ENCODE measurements at regions not wholly inside any gene's neighbourhood (a gene's known extent, or its start where the extent isn't known, plus 50 kb on each side); places are given as distances from the start of the nearest gene placed in this dataset.

- TF ChIP-seq CTCF (IDR thresholded peaks at IDR 0.05) (no peak), ESRRA (IDR thresholded peaks at IDR 0.05; ENCODE audit: borderline replicate concordance, low read length) (no peak), ELK1 (IDR thresholded peaks at IDR 0.05; ENCODE audit: low read depth, low read length) (no peak), KDM1A (IDR thresholded peaks at IDR 0.05; ENCODE audit: low read depth) (no peak), EP300 (IDR thresholded peaks at IDR 0.05) (no peak), TFCP2L1 (CRISPR knock-in tag; IDR thresholded peaks at IDR 0.05) (no peak), FOXS1 (CRISPR knock-in tag; IDR thresholded peaks at IDR 0.05) (no peak)
Measured at GRCh38 chr19:31897292-31897691, 448.1 kb upstream of the ZNF507 start (continued).

- Histone ChIP-seq H3K27ac (no peak overlapping the region), H3K4me1 (no peaks in the 10 kb centered on the region), H3K4me3 (no peak overlapping the region), H3K4me2 (no peak overlapping the region), H3K9me3 (peaks cover 18% of the 10 kb centered on the region; the same call in 2 of the 3 replicates)
- POLR2A ChIA-PET: no interaction called here
- CTCF ChIA-PET: no interaction called here
- ATAC-seq: no peak
- no peak for DNase-seq (ENCODE audit: low read depth in 1 of 2, low spot score in 1 of 2)
- FAIRE-seq: no peak
- 4% methylated on average over 2 of the region's 2 CpGs for WGBS (ENCODE audit: missing lambda C conversion rate)
- TF ChIP-seq HES2 (IDR thresholded peaks at IDR 0.05) (no peak), PHF8 (IDR thresholded peaks at IDR 0.05; ENCODE audit: borderline replicate concordance, low read depth) (no peak), HOXA7 (CRISPR knock-in tag; IDR thresholded peaks at IDR 0.05) (no peak), TP53 (CRISPR knock-in tag; IDR thresholded peaks at IDR 0.05) (no peak), MYC (IDR thresholded peaks at IDR 0.05; ENCODE audit: borderline replicate concordance, low read length) (no peak), BHLHE40 (IDR thresholded peaks at IDR 0.05; ENCODE audit: low read depth, low read length) (no peak), E2F6 (IDR thresholded peaks at IDR 0.05; ENCODE audit: borderline replicate concordance, low read depth) (no peak), ATOH8 (CRISPR knock-in tag; IDR thresholded peaks at IDR 0.05; ENCODE audit: low read depth) (no peak), POLR2AphosphoS2 (conservative IDR thresholded peaks at IDR 0.05; ENCODE audit: low read length) (no peak), CBX8 (IDR thresholded peaks at IDR 0.05) (no peak), FOXS1 (CRISPR knock-in tag; IDR thresholded peaks at IDR 0.05) (no peak), POLR2A (IDR thresholded peaks at IDR 0.05; ENCODE audit: low read length) (no peak), BCL3 (IDR thresholded peaks at IDR 0.05) (no peak), ELK1 (IDR thresholded peaks at IDR 0.05; ENCODE audit: low read depth, low read length) (no peak), CEBPB (IDR thresholded peaks at IDR 0.05) (no peak), KDM5A (IDR thresholded peaks at IDR 0.05) (no peak), HEYL (CRISPR knock-in tag; IDR thresholded peaks at IDR 0.05) (no peak), SREBF2 (IDR thresholded peaks at IDR 0.05) (no peak), RCOR1 (IDR thresholded peaks at IDR 0.05; ENCODE audit: low read depth, low read length) (no peak)
Measured at GRCh38 chr19:31900991-31901390, 444.4 kb upstream of the ZNF507 start.

All from A549 (cell line).